HL-60 (cell line): ENCODE measurements at regions not wholly inside any gene's neighbourhood (a gene's known extent, or its start where the extent isn't known, plus 50 kb on each side); places are given as distances from the start of the nearest gene placed in this dataset.

Experiments
- DNase-seq, 2 experiments: peaks; one replicate each; pipeline ENCODE4 v3.0.0-alpha.2; 2010 to 2020; ENCODE audit warnings: low read depth in 1 of 2, low spot score in 1 of 2
- H3K27ac ChIP-seq: fragments of 250-450 bp; sonication (Bioruptor Pico); replicated peaks from 2 replicates; pipeline ENCODE4 v1.5.1; 2020; ENCODE audit warnings: mild to moderate bottlenecking, moderate library complexity
- H3K27me3 ChIP-seq: fragments of 250-450 bp; sonication (Bioruptor Pico); 2 replicates; pipeline ENCODE4 v1.5.1; 2021; ENCODE audit warnings: mild to moderate bottlenecking, moderate library complexity; ENCODE audit not compliant: insufficient read depth, poor library complexity, severe bottlenecking
- H3K4me3 ChIP-seq: replicated peaks from 2 replicates; pipeline ENCODE4 v1.5.1; 2011; ENCODE audit warnings: mild to moderate bottlenecking, control low read depth, low read length; ENCODE audit not compliant: insufficient read depth
- GABPA ChIP-seq: IDR thresholded peaks from 2 replicates; pipeline ENCODE4 v1.6.1; 2012; ENCODE audit warnings: low read depth
- POLR2AphosphoS5 ChIP-seq: IDR thresholded peaks from 2 replicates; pipeline ENCODE4 v1.6.1; 2012; ENCODE audit warnings: low read depth
- SPI1 ChIP-seq: IDR thresholded peaks from 2 replicates; pipeline ENCODE4 v1.6.1; 2012; ENCODE audit warnings: low read depth, mild to moderate bottlenecking, borderline replicate concordance
- TF ChIP-seq, protein P1 (sequence below): IDR thresholded peaks from 2 replicates; pipeline ENCODE4 v1.6.1; 2012; ENCODE audit warnings: low read depth; ENCODE audit not compliant: insufficient replicate concordance
- TF ChIP-seq, protein P2 (sequence below): IDR thresholded peaks from one replicate; pipeline ENCODE4 v1.5.1; 2011; ENCODE audit warnings: low read length, control low read depth, inconsistent platforms; ENCODE audit not compliant: insufficient read depth

DNA sequence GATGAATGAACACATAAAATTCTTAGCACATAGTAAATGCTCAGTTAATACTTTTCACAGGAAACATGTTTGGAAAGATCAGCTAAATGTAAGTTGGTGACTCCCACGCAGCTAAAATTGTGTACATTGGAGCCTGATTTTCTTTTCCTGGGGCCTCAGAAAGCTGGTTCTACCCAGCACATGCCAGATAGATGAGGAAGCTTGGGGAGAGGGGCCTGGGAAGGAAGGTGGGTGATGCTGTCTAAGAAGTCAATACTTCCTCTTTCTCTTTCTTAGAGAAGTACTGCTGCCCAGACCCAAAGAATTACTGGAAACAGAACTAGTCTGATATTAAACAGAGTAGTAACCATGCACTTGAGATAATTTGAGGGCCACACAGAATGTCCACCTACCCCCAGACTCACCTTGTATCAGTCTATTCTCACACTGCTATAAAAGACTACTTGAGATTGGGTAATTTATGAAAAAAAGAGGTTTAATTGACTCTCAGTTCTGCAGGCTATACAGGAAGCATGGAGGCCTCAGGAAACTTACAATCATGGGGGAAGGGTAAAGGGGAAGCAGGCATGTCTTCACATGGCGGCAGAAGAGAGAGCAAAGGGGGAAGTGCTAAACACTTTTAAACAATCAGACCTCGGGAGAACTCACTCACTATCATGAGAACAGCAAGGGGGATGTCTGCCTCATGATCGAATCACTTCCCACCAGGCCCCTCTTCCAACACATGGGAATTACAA, 123.3 kb upstream of the MED13L start:
- peak; percentile 66 to 78 for DNase-seq
- no peaks in the 10 kb centered on the region for H3K27me3 ChIP-seq
- TF ChIP-seq, protein P1, sequence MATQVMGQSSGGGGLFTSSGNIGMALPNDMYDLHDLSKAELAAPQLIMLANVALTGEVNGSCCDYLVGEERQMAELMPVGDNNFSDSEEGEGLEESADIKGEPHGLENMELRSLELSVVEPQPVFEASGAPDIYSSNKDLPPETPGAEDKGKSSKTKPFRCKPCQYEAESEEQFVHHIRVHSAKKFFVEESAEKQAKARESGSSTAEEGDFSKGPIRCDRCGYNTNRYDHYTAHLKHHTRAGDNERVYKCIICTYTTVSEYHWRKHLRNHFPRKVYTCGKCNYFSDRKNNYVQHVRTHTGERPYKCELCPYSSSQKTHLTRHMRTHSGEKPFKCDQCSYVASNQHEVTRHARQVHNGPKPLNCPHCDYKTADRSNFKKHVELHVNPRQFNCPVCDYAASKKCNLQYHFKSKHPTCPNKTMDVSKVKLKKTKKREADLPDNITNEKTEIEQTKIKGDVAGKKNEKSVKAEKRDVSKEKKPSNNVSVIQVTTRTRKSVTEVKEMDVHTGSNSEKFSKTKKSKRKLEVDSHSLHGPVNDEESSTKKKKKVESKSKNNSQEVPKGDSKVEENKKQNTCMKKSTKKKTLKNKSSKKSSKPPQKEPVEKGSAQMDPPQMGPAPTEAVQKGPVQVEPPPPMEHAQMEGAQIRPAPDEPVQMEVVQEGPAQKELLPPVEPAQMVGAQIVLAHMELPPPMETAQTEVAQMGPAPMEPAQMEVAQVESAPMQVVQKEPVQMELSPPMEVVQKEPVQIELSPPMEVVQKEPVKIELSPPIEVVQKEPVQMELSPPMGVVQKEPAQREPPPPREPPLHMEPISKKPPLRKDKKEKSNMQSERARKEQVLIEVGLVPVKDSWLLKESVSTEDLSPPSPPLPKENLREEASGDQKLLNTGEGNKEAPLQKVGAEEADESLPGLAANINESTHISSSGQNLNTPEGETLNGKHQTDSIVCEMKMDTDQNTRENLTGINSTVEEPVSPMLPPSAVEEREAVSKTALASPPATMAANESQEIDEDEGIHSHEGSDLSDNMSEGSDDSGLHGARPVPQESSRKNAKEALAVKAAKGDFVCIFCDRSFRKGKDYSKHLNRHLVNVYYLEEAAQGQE: no peak
- peak; percentile 32; the same call in 1 of the 2 replicates for TF ChIP-seq POLR2AphosphoS5
- peak; percentile 83 for TF ChIP-seq SPI1
- no peak for TF ChIP-seq GABPA
- peak overlapping the region; percentile 45 for H3K27ac ChIP-seq
- no peak overlapping the region for H3K4me3 ChIP-seq

DNA sequence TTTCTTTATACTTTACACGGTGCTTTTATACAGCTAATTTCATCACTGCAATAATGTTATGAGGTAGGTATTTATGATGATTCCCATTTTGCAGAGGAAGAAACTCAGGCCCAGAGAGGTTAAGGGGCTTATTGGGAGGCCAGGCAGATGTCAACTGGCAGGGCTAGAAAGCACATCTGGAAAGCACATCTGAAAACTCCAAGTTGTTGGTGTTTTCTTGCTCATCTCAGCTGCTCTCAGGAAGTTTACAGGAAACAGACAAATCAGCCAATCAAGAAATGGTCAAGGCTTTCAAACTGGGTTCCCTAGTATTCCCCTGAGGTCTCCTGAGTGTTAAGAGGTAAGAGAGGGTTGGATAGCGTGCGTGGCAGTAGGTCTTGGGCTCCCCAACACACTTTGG, 124.1 kb upstream of the MED13L start:
- TF ChIP-seq SPI1 (no peak), GABPA (no peak), POLR2AphosphoS5 (no peak)
- TF ChIP-seq, protein P1: no peak
- TF ChIP-seq, protein P2, sequence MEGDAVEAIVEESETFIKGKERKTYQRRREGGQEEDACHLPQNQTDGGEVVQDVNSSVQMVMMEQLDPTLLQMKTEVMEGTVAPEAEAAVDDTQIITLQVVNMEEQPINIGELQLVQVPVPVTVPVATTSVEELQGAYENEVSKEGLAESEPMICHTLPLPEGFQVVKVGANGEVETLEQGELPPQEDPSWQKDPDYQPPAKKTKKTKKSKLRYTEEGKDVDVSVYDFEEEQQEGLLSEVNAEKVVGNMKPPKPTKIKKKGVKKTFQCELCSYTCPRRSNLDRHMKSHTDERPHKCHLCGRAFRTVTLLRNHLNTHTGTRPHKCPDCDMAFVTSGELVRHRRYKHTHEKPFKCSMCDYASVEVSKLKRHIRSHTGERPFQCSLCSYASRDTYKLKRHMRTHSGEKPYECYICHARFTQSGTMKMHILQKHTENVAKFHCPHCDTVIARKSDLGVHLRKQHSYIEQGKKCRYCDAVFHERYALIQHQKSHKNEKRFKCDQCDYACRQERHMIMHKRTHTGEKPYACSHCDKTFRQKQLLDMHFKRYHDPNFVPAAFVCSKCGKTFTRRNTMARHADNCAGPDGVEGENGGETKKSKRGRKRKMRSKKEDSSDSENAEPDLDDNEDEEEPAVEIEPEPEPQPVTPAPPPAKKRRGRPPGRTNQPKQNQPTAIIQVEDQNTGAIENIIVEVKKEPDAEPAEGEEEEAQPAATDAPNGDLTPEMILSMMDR: no peak
- H3K27ac ChIP-seq: peak overlapping the region; percentile 45

DNA sequence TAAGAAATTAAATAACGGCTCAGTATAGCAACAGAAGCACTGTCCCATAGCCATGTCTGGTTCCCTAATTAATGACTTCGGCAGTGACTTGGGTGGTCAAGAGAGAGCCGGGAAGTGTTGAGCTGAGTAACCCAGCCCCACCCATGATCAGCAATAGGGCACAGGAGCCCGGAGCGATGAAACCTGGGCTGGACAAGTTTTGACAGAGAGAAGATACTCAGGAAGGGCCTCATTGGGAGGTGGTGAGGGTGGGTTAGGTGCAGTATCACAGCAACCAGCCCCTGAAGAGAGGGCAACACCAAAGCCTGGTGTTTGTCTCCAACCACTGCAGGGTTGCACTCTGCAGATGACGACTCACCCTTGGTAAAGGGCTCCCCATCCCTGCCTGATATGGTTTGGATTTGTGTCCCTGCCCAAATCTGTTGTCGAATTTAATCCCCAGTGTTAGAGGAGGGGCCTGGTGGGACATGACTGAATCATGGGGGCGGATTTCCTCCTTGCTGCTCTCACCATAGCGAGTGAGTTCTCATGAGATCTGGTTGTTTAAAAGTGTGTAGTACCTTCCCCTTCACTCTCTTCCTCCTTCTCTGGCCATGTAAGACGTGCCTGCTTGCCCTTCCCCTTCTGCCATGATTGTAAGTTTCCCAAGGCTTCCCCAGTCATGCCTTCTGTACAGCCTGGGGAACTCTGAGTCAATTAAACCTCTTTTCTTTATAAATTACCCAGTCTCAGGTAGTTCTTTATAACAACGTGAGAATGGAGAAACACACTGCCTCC, 124.9 kb upstream of the MED13L start:
- H3K27ac ChIP-seq: no peak overlapping the region
- no peaks in the 10 kb centered on the region for H3K27me3 ChIP-seq
- TF ChIP-seq SPI1 (no peak), POLR2AphosphoS5 (no peak), GABPA (no peak)
- TF ChIP-seq, protein P1: no peak
- TF ChIP-seq, protein P2: no peak
- DNase-seq: peak in 1 of 2 experiments; percentile 14
- H3K4me3 ChIP-seq: no peak overlapping the region

More for the DNA sequence above, 124.1 kb upstream of the MED13L start:
- DNase-seq: no peak
- no peaks in the 10 kb centered on the region for H3K27me3 ChIP-seq
- H3K4me3 ChIP-seq: no peak overlapping the region
